ENCODE measurements at regions not wholly inside any gene's neighbourhood (a gene's known extent, or its start where the extent isn't known, plus 50 kb on each side); places are given as distances from the start of the nearest gene placed in this dataset.
A peak's percentile ranks its signal among the peaks of the same experiment; 100 is the strongest.

- TF ChIP-seq ZNF76 (tag by site-specific recombination; IDR thresholded peaks at IDR 0.05; ENCODE audit: borderline replicate concordance, low read depth): no peak
- TF ChIP-seq REST (tag by site-specific recombination; IDR thresholded peaks at IDR 0.05): no peak
- no peak for TF ChIP-seq SALL2 (tag by site-specific recombination; IDR thresholded peaks at IDR 0.05; ENCODE audit: borderline replicate concordance)
- no peak for TF ChIP-seq ZNF433 (tag by site-specific recombination; IDR thresholded peaks at IDR 0.05; ENCODE audit: low read depth)
- TF ChIP-seq ZNF391 (tag by site-specific recombination; IDR thresholded peaks at IDR 0.05; ENCODE audit: borderline replicate concordance, low read depth): no peak
- no peak for TF ChIP-seq SCRT1 (tag by site-specific recombination; IDR thresholded peaks at IDR 0.05; ENCODE audit: borderline replicate concordance)
- no peak for TF ChIP-seq ZNF785 (tag by site-specific recombination; IDR thresholded peaks at IDR 0.05)
- no peak for TF ChIP-seq ZNF280C (tag by site-specific recombination; IDR thresholded peaks at IDR 0.05)
- TF ChIP-seq ZNF184 (tag by site-specific recombination; IDR thresholded peaks at IDR 0.05): no peak
- no peak for TF ChIP-seq KLF16 (tag by site-specific recombination; IDR thresholded peaks at IDR 0.05)
- no peak for TF ChIP-seq ZNF350 (tag by site-specific recombination; IDR thresholded peaks at IDR 0.05)
- no peak for TF ChIP-seq ZNF37A (tag by site-specific recombination; IDR thresholded peaks at IDR 0.05)
- TF ChIP-seq ZNF692 (tag by site-specific recombination; IDR thresholded peaks at IDR 0.05): no peak
- TF ChIP-seq ZNF530 (tag by site-specific recombination; IDR thresholded peaks at IDR 0.05; ENCODE audit: low read depth): no peak
- TF ChIP-seq MZF1 (tag by site-specific recombination; IDR thresholded peaks at IDR 0.05; ENCODE audit: borderline replicate concordance): no peak
- no peak for TF ChIP-seq ZNF211 (tag by site-specific recombination; IDR thresholded peaks at IDR 0.05; ENCODE audit: low read depth)
- no peak for TF ChIP-seq ZNF302 (tag by site-specific recombination; IDR thresholded peaks at IDR 0.05; ENCODE audit: low read depth)
- TF ChIP-seq ZNF624 (tag by site-specific recombination; IDR thresholded peaks at IDR 0.05): no peak
- no peak for TF ChIP-seq ZNF398 (tag by site-specific recombination; IDR thresholded peaks at IDR 0.05)
- peak; percentile 79 for TF ChIP-seq ZNF488 (tag by site-specific recombination; IDR thresholded peaks at IDR 0.05)
- TF ChIP-seq ZSCAN23 (tag by site-specific recombination; IDR thresholded peaks at IDR 0.05): no peak
- peak; percentile 56; the same call in 1 of the 2 replicates for TF ChIP-seq ZFP69B (tag by site-specific recombination; IDR thresholded peaks at IDR 0.05)
- TF ChIP-seq HOXA7 (CRISPR knock-in tag; IDR thresholded peaks at IDR 0.05; ENCODE audit: borderline replicate concordance): no peak
- TF ChIP-seq ZNF112 (tag by site-specific recombination; IDR thresholded peaks at IDR 0.05): no peak
- no peak for TF ChIP-seq PRDM2 (tag by site-specific recombination; IDR thresholded peaks at IDR 0.05; ENCODE audit: borderline replicate concordance)
Observed at GRCh38 chr13:54742984-54743383, 1714.4 kb downstream of the OLFM4 start (continued).
